ENCODE measurements at regions not wholly inside any gene's neighbourhood (a gene's known extent, or its start where the extent isn't known, plus 50 kb on each side); places are given as distances from the start of the nearest gene placed in this dataset.

DNA sequence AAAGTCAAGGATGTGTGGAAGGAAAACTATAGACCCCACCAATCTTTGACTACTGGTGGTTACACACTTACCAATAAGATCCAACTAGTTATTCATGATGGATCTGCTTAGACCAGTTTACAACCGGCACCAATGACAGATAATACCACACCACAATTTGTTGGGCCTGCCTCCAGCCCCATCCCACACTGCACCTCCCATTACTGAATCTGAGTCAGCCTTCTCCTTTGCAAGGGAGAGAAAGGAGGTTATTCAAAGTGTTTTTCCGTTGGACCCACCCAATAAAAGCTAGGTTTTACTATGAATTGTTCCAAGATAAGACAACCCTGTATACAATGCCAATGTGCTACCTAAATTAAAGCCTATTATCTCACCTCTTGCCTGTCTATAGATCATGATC is 453.5 kb downstream of the MTRR start:
- no peaks in the 10 kb centered on the region for H3K27me3 ChIP-seq (ENCODE audit: control insufficient read depth, insufficient read depth, low read length)
- H3K36me3 ChIP-seq (replicated peaks; ENCODE audit: control insufficient read depth, insufficient read depth, low read length) = no peaks in the 10 kb centered on the region
- no peak for DNase-seq
- no peak overlapping the region for H3K4me3 ChIP-seq (ENCODE audit: insufficient read depth, low read depth, low read length)

- H3K36me3 ChIP-seq (replicated peaks; ENCODE audit: control insufficient read depth, insufficient read depth, low read length) = no peaks in the 10 kb centered on the region
- DNase-seq = no peak
- no peak overlapping the region for H3K4me3 ChIP-seq (ENCODE audit: insufficient read depth, low read depth, low read length)
- no peaks in the 10 kb centered on the region for H3K27me3 ChIP-seq (ENCODE audit: control insufficient read depth, insufficient read depth, low read length)
These were observed 458.1 kb downstream of the MTRR start for GRCh38 chr5:8327016-8327415.

DNA sequence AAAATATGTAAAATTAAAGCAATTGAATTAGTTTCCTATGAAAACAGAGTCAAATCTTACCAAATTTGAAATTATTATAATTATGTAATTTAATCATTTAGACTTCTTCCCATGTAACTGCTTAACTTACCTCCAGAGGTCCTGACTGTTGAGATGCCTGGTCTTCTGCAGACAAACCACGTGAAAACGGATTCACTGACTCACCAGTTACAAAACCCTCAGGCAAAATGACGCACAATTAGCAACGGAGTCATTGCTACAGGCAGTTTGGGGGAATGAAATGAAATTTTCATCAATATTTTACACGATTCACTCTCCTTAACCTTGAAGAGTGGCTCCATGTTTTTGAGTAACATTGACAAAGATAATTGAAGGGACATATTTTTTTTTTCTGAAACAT is 460.8 kb downstream of the MTRR start:
- DNase-seq = no peak
- no peaks in the 10 kb centered on the region for H3K36me3 ChIP-seq (replicated peaks; ENCODE audit: control insufficient read depth, insufficient read depth, low read length)
- no peaks in the 10 kb centered on the region for H3K27me3 ChIP-seq (ENCODE audit: control insufficient read depth, insufficient read depth, low read length)
- no peak overlapping the region for H3K4me3 ChIP-seq (ENCODE audit: insufficient read depth, low read depth, low read length)

GRCh38 chr5:8332666-8333445 is 463.9 kb downstream of the MTRR start:
- DNase-seq = no peak
- Histone ChIP-seq H3K27me3 (ENCODE audit: control insufficient read depth, insufficient read depth, low read length) (no peaks in the 10 kb centered on the region), H3K4me3 (ENCODE audit: insufficient read depth, low read depth, low read length) (no peak overlapping the region), H3K36me3 (replicated peaks; ENCODE audit: control insufficient read depth, insufficient read depth, low read length) (no peaks in the 10 kb centered on the region)

DNA sequence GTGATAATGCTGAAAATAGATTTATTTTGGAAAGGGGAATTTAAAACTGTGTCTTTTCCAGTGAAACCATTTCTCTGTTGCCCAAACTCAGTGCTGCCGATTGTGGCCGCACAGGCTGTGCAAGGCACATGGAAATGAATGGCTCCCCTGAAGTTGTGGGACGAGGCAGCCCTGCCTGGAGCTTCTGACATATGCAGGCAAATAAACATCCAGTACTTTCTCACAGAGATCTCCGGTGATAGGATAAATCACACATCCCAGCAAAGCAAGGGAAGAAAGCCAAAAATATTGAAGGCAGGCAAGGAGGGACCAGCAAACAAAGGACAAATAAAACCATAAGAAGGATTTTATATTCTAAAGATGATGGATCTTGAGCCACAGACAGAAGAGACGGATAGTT is 464.5 kb downstream of the MTRR start:
- no peaks in the 10 kb centered on the region for H3K27me3 ChIP-seq (ENCODE audit: control insufficient read depth, insufficient read depth, low read length)
- H3K36me3 ChIP-seq (replicated peaks; ENCODE audit: control insufficient read depth, insufficient read depth, low read length) = no peaks in the 10 kb centered on the region
- H3K4me3 ChIP-seq (ENCODE audit: insufficient read depth, low read depth, low read length) = no peak overlapping the region
- DNase-seq = no peak

- DNase-seq = no peak
- Histone ChIP-seq H3K36me3 (replicated peaks; ENCODE audit: control insufficient read depth, insufficient read depth, low read length) (no peaks in the 10 kb centered on the region), H3K4me3 (ENCODE audit: insufficient read depth, low read depth, low read length) (no peak overlapping the region), H3K27me3 (ENCODE audit: control insufficient read depth, insufficient read depth, low read length) (no peaks in the 10 kb centered on the region)
These were observed 465.0 kb downstream of the MTRR start for GRCh38 chr5:8333977-8334376.

- DNase-seq = no peak
- no peak overlapping the region for H3K4me3 ChIP-seq (ENCODE audit: insufficient read depth, low read depth, low read length)
- no peaks in the 10 kb centered on the region for H3K36me3 ChIP-seq (replicated peaks; ENCODE audit: control insufficient read depth, insufficient read depth, low read length)
- H3K27me3 ChIP-seq (ENCODE audit: control insufficient read depth, insufficient read depth, low read length) = no peaks in the 10 kb centered on the region
These were observed 471.3 kb downstream of the MTRR start for GRCh38 chr5:8340261-8340660.

- no peaks in the 10 kb centered on the region for H3K27me3 ChIP-seq (ENCODE audit: control insufficient read depth, insufficient read depth, low read length)
- no peaks in the 10 kb centered on the region for H3K36me3 ChIP-seq (replicated peaks; ENCODE audit: control insufficient read depth, insufficient read depth, low read length)
- no peak for DNase-seq
- H3K4me3 ChIP-seq (ENCODE audit: insufficient read depth, low read depth, low read length) = no peak overlapping the region
These were observed 471.9 kb downstream of the MTRR start for GRCh38 chr5:8340739-8341344.

DNA sequence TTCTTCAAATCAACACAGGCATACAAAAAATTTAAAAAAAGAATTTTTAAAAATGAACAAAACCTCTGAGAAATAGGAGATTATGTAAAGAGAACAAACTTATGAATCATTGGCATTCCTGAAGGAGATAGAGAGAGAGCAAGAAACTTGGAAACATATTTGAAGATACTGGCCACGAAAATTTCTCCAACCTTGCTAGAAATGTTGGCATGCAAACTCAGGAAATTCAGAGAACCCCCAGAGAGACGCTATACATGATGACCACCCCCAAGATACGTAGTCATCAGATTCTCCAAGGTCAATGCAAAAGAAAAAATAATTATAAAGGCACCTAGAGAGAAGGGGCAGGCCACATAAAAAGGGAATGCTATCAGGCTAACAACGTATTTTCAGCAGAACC is 472.5 kb downstream of the MTRR start:
- no peak for DNase-seq
- no peaks in the 10 kb centered on the region for H3K36me3 ChIP-seq (replicated peaks; ENCODE audit: control insufficient read depth, insufficient read depth, low read length)
- no peak overlapping the region for H3K4me3 ChIP-seq (ENCODE audit: insufficient read depth, low read depth, low read length)
- H3K27me3 ChIP-seq (ENCODE audit: control insufficient read depth, insufficient read depth, low read length) = no peaks in the 10 kb centered on the region

DNA sequence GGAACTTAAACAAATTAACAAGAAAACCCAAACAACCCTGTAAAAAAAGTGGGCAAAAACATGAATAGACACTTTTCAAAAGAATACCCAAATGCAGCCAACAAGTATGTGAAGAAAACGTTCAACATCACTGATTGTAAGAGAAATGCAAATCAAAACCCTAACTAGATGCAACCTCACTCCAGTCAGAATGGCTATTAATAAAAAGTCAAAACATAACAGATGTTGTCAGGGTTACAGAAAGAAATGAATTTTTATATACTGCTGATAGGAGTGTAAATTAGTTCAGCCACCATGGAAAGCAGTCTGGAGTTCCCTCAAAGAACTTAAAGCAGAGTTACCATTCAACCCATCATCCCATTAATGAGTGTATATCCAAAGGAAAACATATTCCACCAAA is 479.0 kb downstream of the MTRR start:
- H3K4me3 ChIP-seq (ENCODE audit: insufficient read depth, low read depth, low read length) = no peak overlapping the region
- no peaks in the 10 kb centered on the region for H3K27me3 ChIP-seq (ENCODE audit: control insufficient read depth, insufficient read depth, low read length)
- H3K36me3 ChIP-seq (replicated peaks; ENCODE audit: control insufficient read depth, insufficient read depth, low read length) = no peaks in the 10 kb centered on the region
- no peak for DNase-seq

DNA sequence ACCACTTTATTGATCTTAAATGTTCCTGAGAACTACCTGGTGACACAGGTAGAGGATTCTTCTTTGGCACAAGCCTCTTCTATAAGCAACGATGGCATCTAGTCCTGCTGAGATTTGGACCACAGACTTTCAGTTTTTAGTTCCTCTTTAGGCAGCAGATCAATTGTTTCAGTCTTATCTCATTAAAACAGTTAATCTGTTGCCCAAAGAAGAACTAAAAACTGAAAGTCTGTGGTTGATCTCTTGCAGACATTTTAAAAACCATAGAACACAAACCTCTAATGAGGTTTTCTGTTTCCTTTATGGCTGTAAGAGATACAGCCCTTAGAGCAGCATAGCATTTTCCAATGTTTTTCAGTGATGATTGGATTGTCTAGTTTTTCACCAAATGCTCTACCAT is 480.9 kb downstream of the MTRR start:
- no peaks in the 10 kb centered on the region for H3K36me3 ChIP-seq (replicated peaks; ENCODE audit: control insufficient read depth, insufficient read depth, low read length)
- no peak for DNase-seq
- no peaks in the 10 kb centered on the region for H3K27me3 ChIP-seq (ENCODE audit: control insufficient read depth, insufficient read depth, low read length)
- no peak overlapping the region for H3K4me3 ChIP-seq (ENCODE audit: insufficient read depth, low read depth, low read length)

GRCh38 chr5:8350644-8351339 is 481.8 kb downstream of the MTRR start:
- DNase-seq = no peak
- H3K27me3 ChIP-seq (ENCODE audit: control insufficient read depth, insufficient read depth, low read length) = no peaks in the 10 kb centered on the region
- no peaks in the 10 kb centered on the region for H3K36me3 ChIP-seq (replicated peaks; ENCODE audit: control insufficient read depth, insufficient read depth, low read length)
- H3K4me3 ChIP-seq (ENCODE audit: insufficient read depth, low read depth, low read length) = no peak overlapping the region

GRCh38 chr5:8355981-8356380 is 487.0 kb downstream of the MTRR start:
- H3K27me3 ChIP-seq (ENCODE audit: control insufficient read depth, insufficient read depth, low read length) = no peaks in the 10 kb centered on the region; the same call in 1 of the 2 replicates
- H3K4me3 ChIP-seq (ENCODE audit: insufficient read depth, low read depth, low read length) = no peak overlapping the region
- no peak for DNase-seq
- no peaks in the 10 kb centered on the region for H3K36me3 ChIP-seq (replicated peaks; ENCODE audit: control insufficient read depth, insufficient read depth, low read length)

DNA sequence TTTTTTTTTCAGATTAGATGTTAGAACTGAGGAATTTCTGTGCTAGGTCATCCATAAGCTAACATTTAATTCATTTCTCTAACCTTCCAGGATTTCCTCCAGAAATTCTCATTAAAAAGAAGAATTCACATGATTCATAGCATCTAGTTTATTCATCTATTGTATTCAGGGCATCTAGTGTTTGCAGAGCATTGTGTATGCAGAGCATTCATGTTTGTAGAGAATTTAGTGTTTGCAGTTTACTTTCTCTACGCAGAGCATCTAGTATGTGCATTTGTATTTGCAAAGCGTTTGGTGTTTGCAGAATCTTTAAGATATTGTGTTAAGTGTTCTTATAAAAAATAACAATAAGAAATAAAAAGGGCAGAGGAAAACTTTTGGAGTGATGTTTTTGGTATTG is 491.1 kb downstream of the MTRR start:
- Histone ChIP-seq H3K4me3 (ENCODE audit: insufficient read depth, low read depth, low read length) (no peak overlapping the region), H3K27me3 (ENCODE audit: control insufficient read depth, insufficient read depth, low read length) (no peaks in the 10 kb centered on the region; the same call in 1 of the 2 replicates), H3K36me3 (replicated peaks; ENCODE audit: control insufficient read depth, insufficient read depth, low read length) (no peaks in the 10 kb centered on the region)
- no peak for DNase-seq

DNA sequence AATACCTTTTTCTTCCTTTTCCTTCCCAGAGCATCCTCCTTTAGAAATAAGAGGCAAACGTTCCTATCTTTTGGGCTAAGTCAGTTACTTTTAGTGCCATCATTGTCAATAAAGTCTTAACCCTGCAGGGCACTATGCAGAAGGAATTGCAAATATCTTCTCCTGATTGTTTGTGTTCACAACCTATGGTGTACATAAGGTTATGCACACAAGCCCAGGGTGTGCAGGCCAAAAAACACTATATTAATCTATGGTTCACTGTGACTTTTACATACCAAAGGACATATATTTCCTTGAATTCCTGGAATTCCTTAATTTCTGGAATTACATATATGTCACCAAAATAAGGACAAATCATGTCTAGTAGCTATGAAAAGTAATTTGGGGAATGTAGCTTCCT is 493.5 kb downstream of the MTRR start:
- H3K4me3 ChIP-seq (ENCODE audit: insufficient read depth, low read depth, low read length) = no peak overlapping the region
- H3K36me3 ChIP-seq (replicated peaks; ENCODE audit: control insufficient read depth, insufficient read depth, low read length) = no peaks in the 10 kb centered on the region
- no peaks in the 10 kb centered on the region for H3K27me3 ChIP-seq (ENCODE audit: control insufficient read depth, insufficient read depth, low read length)
- no peak for DNase-seq

All from H7 (cell line).